Esophagus muscularis mucosa (tissue), 4 donors: ENCODE measurements at regions not wholly inside any gene's neighbourhood (a gene's known extent, or its start where the extent isn't known, plus 50 kb on each side); places are given as distances from the start of the nearest gene placed in this dataset.

Source experiments
- EP300 ChIP-seq: sonication (generic); formaldehyde crosslinking; IDR thresholded peaks from one replicate; pipeline ENCODE4 v1.6.1; 2017; ENCODE audit warnings: antibody characterized with exemption
- POLR2A ChIP-seq: fragments of 450-650 bp; IDR thresholded peaks from one replicate; pipeline ENCODE4 v1.6.1; 2017; ENCODE audit warnings: antibody characterized with exemption, moderate library complexity, mild to moderate bottlenecking, low read depth
- POLR2AphosphoS5 ChIP-seq, 2 donors: sonication (generic); formaldehyde crosslinking; IDR thresholded peaks; one replicate each; pipeline ENCODE4 v1.6.1; 2017; ENCODE audit warnings: antibody characterized with exemption in 2 of 2
- TF ChIP-seq, protein P1 (sequence below), 3 experiments: fragments of 200-600 bp in 2 of 3; fragments of 450-650 bp in 1 of 3; sonication (generic) in 2 of 3; IDR thresholded peaks; one replicate each; pipeline ENCODE4 v1.5.1; 2017 to 2019; ENCODE audit warnings: antibody characterized with exemption in 3 of 3, mild to moderate bottlenecking in 2 of 3, moderate library complexity in 1 of 3

DNA sequence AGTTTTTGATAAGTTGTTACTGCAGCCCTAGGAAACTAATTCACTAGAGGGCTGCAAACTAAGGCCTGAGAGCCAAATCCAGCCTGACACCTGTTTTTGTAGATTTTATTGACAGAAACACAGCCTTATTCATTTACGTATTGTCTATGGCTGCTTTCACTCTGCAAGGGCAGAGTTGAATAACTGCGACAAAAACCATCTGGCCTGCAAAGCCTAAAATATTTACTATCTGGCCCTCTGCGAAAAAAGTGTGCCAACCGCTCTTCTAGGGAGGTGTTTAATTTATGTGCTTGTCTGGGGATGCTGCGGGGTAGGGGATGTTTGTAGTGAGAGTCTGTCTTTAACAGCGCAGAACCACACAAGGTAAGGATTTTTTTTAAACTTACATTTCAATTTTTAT lies 165.0 kb upstream of the RBFOX1 start:
- TF ChIP-seq, protein P1, sequence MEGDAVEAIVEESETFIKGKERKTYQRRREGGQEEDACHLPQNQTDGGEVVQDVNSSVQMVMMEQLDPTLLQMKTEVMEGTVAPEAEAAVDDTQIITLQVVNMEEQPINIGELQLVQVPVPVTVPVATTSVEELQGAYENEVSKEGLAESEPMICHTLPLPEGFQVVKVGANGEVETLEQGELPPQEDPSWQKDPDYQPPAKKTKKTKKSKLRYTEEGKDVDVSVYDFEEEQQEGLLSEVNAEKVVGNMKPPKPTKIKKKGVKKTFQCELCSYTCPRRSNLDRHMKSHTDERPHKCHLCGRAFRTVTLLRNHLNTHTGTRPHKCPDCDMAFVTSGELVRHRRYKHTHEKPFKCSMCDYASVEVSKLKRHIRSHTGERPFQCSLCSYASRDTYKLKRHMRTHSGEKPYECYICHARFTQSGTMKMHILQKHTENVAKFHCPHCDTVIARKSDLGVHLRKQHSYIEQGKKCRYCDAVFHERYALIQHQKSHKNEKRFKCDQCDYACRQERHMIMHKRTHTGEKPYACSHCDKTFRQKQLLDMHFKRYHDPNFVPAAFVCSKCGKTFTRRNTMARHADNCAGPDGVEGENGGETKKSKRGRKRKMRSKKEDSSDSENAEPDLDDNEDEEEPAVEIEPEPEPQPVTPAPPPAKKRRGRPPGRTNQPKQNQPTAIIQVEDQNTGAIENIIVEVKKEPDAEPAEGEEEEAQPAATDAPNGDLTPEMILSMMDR (IDR thresholded peaks at IDR 0.05), result no peak
- TF ChIP-seq POLR2AphosphoS5 (IDR thresholded peaks at IDR 0.05), result no peak
- TF ChIP-seq EP300, result no peak
- TF ChIP-seq POLR2A, result no peak
